ENCODE measurements at regions not wholly inside any gene's neighbourhood (a gene's known extent, or its start where the extent isn't known, plus 50 kb on each side); places are given as distances from the start of the nearest gene placed in this dataset.
"Not testable (repeated sequence)": the region's sequence is repeated elsewhere in the genome, so short reads cannot be mapped to it uniquely, and the experiment has no call there.

GRCh38 chr7:68082961-68083657, 1086.5 kb downstream of the TYW1 start:
- DNase-seq (ENCODE audit: low spot score): not testable (repeated sequence)

DNA sequence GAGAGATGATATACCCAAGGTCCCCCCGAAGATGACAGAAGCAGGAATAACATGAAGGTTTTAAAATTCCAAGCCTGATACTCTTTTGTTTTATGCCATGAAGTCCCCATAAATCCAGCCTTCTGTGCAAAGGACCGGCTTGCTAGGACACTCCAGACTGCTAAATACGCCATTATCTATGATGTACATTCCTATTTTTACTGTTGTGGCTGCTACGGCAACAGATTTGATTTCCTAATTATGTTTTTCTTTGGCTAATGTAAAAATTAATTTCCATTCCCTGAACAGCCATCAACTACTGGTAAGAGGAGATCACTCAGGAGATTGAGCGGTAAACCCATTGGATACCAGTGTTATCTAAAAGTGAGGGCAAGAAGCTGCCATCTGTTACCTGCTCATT, 1090.8 kb downstream of the TYW1 start:
- no peak for DNase-seq (ENCODE audit: low spot score)

DNA sequence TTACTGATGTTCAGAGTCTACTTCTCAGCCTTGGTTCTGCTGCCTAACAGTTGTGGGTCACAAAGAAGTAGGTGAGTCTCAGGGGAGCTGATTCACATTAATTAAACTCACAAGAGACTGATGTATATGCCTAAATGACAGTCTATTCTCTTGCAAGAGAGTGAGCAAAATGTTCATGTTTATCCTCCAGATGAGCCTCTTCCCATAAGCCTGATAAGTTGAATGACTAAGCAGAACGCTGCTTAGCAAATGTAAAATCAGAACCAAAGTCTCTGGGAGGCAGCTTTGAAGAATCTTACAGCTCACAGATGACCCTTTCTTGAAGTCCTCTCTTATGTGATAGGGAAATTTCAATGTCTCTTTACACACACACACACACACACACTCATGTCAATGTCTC, 1092.2 kb downstream of the TYW1 start:
- no peak for DNase-seq (ENCODE audit: low spot score)

DNA sequence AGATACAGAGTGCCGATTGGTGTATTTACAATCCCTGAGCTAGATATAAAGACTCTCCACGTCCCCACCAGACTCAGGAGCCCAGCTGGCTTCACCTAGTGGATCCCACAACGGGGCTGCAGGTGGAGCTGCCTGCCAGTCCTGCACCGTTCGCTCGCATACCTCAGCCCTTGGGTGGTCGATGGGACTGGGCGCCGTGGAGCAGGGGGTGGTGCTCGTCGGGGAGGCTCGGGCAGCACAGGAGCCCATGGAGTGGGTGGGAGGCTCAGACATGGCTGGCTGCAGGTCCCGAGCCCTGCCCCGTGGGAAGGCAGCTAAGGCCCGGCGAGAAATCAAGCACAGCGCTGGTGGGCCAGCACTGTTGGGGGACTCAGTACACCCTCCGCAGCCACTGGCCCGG, 1093.6 kb downstream of the TYW1 start:
- DNase-seq (ENCODE audit: low spot score): not testable (repeated sequence)

DNA sequence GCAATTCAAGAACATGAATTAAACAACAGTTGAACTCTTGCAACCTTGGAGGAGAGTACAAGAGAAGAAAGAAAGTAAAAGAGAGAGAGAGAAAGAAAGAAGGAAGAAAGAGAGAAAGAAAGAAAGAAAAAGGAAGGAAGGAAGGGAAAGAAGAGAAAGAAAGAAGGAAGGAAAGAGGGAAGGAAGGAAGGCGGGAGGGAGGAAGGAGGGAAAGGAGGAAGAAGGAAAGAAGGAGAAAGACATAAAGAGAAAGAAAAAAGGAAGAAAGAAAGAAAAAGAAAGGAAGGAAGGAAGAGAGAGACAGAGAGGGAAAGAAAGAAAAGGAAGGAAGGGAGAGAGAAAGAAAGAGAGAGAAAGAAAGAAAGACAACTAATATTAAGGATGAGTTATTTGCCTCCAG, 1106.7 kb downstream of the TYW1 start:
- no peak for DNase-seq (ENCODE audit: low spot score)

DNA sequence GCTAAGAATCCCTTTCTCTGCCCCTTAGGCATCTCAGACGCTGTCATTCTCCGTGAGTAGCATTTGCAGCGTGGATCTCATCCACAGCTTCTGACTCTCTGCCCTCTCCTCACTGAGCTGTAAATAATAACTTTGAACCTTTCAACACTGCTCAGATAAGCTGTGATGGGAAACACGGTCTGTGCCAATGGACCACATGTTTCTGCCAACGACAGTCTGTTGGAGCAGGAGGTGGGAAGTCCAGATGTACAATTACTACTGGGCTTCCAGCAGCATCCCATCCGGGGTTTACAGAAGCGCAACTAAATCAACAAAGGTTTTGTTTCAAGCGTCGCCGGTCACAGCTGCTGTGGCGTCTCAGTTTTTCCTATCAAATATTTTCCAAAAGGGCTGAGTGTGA, 1110.6 kb downstream of the TYW1 start:
- DNase-seq (ENCODE audit: low spot score): no peak

DNA sequence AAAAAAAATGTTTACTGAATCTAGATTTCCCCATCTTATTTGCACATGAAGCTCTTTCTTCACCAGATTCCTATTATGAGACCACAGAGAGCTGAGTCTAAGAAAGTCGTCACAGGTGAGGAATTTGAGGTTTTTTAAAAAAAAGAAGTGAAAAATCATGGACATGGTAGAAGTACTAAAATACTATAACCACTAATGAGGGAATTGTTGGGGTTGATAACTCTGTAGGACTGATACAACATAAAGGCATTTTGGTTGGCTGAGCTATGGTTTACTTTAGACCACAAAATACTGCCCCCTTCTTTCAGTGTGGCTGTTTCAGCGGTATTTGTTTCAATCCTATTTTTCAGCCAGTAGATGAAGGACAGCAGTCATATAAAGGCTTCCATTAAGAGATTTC, 1111.3 kb downstream of the TYW1 start:
- DNase-seq (ENCODE audit: low spot score): no peak

- no peak for DNase-seq (ENCODE audit: low spot score)
Measured at GRCh38 chr7:68109299-68109698, 1112.7 kb downstream of the TYW1 start.

DNA sequence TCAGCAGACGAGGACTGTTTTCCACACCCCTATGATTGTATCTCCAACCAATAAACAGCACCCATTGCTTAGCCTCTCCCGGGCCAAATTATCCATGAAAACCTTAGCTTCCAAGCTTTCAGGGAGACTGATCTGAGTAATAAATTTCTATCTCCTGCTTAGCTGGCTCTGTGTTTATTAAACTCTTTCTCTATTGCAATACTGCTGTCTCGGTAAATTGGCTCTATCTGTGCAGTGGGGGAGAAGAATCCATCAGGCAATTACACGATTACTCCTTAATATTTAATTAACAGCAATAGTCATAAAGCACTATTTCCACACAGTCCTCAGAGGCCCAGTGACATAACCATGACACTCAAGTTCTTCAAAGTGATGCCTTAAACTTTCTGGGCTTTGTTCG, 1122.8 kb downstream of the TYW1 start:
- no peak for DNase-seq (ENCODE audit: low spot score)

GRCh38 chr7:68121056-68121455, 1124.4 kb downstream of the TYW1 start:
- DNase-seq (ENCODE audit: low spot score): no peak

DNA sequence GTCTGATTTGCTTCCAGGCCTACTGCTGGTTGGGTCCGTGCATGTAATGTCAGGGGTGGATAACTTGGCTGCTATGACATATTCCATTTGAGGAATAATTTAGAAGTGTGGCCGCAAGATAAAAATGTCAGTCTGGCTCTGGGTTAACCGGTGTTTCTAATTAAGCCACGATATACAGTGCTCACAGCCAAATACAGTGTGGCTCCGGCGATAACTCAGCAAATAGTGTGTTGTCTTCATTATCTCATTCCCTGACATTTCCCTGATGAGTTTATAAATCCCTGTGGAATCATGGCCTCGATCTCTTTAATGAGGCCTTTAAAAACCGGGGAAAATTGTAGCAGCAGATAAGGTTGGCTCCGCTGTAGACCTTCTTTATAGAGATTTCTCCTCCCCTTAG, 1125.0 kb downstream of the TYW1 start:
- DNase-seq (ENCODE audit: low spot score): no peak

GRCh38 chr7:68122801-68123200, 1126.2 kb downstream of the TYW1 start:
- DNase-seq (ENCODE audit: low spot score): no peak

DNA sequence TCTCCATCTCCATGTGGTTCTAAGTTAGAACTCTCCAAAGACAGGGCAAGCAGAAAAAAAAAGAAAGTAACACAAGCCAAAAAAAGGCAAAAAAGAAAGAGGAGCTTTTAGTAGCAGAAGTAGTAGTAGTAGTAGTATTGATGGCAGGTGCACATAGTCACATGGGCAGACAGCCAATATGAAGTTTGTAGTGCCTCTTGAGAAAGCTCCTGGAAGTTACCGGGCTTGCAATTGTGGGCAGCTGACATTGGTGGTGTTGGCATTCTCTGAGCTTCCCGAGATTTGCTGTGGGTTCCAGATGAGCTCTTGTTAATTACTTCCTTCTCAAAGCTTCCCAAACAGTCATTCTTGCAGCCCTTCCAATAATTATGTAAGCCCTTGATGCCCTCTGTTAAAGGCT, 1128.5 kb downstream of the TYW1 start:
- DNase-seq (ENCODE audit: low spot score): no peak

GRCh38 chr7:68133045-68133444, 1136.4 kb downstream of the TYW1 start:
- DNase-seq (ENCODE audit: low spot score): no peak

DNA sequence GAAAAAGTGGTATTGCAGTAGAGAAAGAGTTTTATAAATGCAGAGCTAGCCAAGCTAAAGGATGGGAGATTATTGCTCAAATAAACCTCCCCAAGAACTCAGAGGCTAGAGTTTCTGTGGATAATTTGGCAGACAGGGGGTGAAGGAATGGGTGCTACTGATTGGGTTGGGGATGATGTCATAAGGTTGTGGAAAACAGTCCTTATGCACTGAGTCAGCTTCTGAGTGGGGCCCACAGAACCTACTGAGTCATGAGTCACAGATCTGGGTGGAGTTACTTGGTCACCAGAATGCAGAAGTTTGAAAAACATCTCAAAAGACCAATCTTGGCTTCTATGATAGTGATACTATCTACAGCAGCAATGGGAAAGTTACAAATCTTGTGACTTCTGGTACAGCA, 1146.7 kb downstream of the TYW1 start:
- DNase-seq (ENCODE audit: low spot score): no peak

DNA sequence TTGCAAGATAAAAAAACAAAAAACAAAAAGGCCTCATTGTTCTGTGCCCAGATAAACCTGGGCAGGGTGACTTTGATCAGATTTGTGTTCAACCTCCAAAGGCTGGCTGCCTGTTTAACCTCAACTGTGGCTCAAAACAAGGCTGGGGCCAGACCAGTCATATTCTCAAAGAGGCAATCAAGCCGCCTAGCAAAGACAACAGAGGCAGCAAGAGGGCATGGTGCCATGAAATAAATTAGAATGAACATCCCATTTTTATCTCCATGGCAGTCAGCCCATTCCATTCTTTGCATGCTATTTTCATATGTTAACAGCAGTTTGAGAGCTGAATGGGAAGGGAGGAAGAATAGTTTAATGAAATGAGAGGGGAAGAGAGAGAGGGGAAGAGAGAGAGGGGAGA, 1150.3 kb downstream of the TYW1 start:
- no peak for DNase-seq (ENCODE audit: low spot score)

- DNase-seq (ENCODE audit: low spot score): no peak
Measured at GRCh38 chr7:68147614-68148238, 1151.1 kb downstream of the TYW1 start.

- DNase-seq (ENCODE audit: low spot score): no peak
Measured at GRCh38 chr7:68148440-68148839, 1151.8 kb downstream of the TYW1 start.

- no peak for DNase-seq (ENCODE audit: low spot score)
Measured at GRCh38 chr7:68152205-68152604, 1155.6 kb downstream of the TYW1 start.

GRCh38 chr7:68155676-68156075, 1159.0 kb downstream of the TYW1 start:
- no peak for DNase-seq (ENCODE audit: low spot score)

DNA sequence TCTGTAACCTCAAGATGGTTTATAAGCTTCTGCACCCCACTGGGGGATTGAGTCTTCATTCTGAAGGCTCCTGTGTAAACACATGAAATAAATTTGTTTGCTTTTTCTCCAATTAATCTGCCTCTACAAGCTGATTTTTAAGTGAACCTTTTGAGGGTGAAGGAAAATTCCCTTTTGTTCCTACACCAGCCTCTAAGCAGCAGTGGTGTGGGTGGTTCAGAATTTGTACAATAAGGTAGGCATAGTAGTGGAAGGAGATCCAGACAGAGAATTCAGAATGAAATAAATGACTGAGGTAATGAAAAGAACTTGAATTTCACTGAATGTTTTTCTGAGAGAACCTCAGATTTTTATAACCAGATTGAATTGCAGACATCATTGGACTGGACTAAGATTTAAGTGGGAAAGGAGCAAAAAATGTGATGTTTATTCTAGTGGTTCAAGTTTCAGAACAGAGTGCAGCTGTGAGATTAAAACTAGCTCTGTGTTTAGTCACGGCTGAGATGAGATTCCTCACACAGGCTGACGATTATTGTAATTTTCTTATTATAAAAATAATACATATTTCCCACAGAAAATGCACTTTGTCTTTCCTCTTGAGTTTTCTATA, 1162.2 kb downstream of the TYW1 start:
- DNase-seq (ENCODE audit: low spot score): no peak

GRCh38 chr7:68162712-68163111, 1166.1 kb downstream of the TYW1 start:
- DNase-seq (ENCODE audit: low spot score): no peak

- DNase-seq (ENCODE audit: low spot score): no peak
Measured at GRCh38 chr7:68166525-68166924, 1169.9 kb downstream of the TYW1 start.

DNA sequence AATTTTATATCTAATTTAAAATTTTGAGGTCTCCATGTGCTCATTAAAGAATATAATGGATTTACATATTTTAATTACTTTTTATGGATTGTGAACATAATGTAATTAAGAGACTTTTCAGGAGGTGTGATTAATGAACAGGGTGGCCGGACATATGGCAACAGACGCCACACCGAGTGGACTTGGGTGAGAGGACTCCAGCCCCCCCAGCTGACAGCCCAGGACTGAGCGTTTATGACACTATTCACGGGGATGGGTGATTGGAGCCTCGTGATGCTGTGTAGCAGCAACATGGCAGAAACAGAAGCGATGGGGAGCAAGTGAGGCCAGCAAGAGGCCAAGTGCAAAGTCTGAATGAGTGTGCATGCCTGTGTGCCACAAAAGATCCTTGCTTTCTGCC, 1176.9 kb downstream of the TYW1 start:
- DNase-seq (ENCODE audit: low spot score): no peak

Data from hematopoietic multipotent progenitor cell treated with erythropoietin and hydrocortisone succinate and interleukin-3 and kit ligand, for 17 days (in vitro differentiated cells).